Hematopoietic multipotent progenitor cell treated with erythropoietin and hydrocortisone succinate and interleukin-3 and kit ligand, for 6 days (in vitro differentiated cells): ENCODE measurements at regions not wholly inside any gene's neighbourhood (a gene's known extent, or its start where the extent isn't known, plus 50 kb on each side); places are given as distances from the start of the nearest gene placed in this dataset.
"Not testable (repeated sequence)": the region's sequence is repeated elsewhere in the genome, so short reads cannot be mapped to it uniquely, and the experiment has no call there.

Source experiments
- DNase-seq: peaks from one replicate; pipeline ENCODE4 v3.0.0-alpha.2; 2015

GRCh38 chr13:48583859-48584311 is 51.0 kb upstream of the RCBTB2 start:
- no peak for DNase-seq

DNA sequence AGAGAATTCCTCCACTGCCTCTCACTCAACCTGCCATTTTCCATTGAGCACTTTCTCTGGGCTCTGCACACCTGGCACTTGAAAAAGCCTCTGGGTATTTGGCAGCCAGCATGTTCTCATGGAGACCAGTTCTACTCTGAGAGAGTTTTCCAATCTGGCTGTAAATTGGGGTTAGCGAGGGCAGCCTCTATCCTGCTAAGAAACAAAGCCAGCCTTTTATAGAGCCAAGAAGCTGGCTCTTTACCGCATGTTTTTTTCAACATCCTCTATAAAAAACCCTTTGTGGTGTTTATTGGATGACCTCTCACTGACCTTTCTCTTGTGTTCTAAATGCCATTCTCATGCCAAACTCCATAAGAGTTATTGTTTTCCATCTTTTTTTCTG is 52.6 kb upstream of the RCBTB2 start:
- no peak for DNase-seq

- peak; percentile 79 for DNase-seq
These were observed 53.8 kb upstream of the RCBTB2 start for GRCh38 chr13:48586591-48587103.

DNA sequence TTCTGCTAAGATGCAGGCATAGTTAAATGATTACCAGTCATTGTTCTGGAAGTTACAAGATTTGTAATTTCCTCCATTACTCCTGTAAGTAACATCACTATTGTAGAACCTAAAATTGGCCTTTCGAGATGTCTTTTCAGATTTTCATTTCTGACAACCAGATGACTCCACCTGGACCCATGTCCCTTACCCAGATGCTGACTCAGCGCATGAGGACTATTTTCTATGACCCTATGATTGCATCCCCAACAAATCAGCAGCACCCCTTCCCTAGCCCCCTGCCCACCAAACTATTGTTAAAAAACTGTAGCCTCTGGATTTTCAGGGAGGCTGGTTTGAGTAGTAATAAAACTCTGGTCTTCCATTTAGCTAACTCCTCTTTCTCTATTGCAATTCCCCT is 55.2 kb upstream of the RCBTB2 start:
- no peak for DNase-seq

DNA sequence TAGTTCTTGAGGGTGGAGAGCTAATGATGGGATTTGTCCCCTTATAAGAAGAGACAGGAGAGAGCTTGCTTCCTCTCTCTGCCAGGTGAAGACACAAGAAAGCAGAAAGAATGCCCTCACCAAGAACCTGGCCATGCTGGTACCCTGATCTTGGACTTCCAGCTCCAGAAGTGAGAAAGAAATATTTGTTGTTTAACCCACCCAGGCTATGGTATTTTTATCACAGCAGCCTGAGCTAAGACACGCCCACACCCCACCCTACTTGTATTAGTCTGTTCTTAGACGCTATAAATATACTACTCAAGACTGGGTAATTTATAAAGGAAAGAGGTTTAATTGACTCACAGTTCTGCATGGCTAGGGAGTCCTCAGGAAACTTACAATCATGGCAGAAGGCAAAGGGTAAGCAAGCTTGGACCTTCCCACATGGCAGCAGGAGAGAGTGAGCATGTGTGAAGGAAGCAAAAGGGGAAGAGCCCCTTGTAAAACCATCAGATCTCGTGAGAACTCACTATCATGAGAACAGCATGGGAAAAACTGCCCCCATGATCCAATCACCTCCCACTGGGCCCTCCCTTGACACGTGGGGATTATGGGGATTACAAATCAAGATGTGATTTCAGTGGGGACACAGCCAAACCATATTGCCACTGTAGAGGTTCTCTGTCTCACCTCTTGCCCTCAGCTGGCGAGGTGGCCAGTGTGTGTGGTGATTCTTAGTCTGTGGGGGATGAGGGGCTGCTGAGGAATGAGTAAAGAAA is 57.4 kb upstream of the RCBTB2 start:
- peak; percentile 41 for DNase-seq

- DNase-seq = not testable (repeated sequence)
These were observed 58.4 kb upstream of the RCBTB2 start for GRCh38 chr13:48591124-48591872.

DNA sequence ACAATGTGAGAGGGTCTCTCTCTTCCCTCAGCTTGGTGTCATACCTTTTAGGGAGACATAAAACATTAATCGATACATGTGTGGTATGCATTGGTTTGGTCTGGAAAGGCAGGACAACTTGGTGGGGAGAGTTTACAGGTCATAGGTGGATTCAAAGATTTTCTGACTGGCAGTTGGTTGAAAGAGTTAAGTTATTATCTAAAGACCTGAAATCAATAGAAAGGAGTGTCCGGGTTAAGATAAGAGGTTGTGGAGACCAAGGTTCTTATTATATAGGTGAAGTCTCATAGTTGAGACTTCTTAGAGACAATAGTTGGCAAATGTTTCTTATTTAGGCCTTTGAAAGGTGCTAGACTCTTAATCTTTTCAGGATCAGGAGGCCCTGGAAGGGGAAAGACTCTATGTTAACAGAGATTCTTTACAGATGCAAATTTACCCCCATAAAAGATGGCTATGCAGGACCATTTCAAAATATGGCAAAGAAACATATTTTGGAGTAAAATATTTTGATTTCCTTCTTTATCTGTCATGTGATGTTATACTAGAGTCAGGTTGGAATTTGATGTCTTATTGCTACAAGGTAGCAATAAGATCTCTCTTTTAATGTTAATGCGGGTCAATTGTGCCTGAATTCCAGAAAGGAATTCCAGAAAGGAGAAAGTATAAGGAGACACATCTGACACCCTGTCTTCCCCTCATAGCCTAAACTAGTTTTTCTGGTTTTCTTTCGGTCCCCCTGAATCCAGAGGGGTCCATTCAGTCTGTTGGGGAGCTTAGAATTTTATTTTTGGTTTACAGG is 59.2 kb upstream of the RCBTB2 start:
- no peak for DNase-seq

DNA sequence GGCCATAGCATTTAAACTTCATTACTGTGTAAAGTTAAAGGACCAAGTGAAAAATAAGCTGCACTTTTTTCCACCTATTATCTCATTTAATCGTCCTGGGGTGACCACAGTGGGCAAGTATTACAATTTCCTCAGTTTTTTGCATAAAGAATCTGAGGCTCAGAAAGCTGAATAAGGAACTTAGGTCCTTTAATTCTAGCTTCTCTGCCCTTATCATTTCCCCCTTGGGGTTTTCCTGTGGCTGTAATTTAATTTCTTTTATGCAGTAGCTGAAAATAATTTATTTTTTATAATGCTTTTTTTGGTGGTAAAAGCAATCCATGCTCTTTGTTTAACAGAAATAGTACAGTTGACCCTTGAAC is 59.8 kb upstream of the RCBTB2 start:
- peak; percentile 27 for DNase-seq

DNA sequence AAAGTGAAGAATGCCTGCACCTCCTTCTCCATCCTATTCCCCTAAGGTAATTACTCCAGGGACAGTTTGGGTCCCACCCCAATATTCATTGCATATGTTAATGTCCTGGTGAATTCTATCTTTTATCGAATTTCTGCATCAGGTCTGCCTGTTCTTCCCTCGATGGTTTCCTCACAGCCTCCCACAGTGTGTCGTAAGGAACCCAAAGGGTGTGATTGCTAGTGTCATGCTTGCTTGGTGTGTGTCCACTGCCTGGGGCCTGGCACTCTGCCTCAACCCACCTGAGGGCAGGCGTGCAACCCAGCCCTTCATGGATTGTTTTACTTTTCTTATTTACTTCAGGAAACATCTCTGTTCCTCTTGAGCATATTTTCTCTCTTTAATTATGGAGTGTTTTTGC is 60.2 kb upstream of the CYSLTR2 start:
- DNase-seq = peak; percentile 22

- DNase-seq = no peak
These were observed 59.5 kb upstream of the CYSLTR2 start for GRCh38 chr13:48594096-48594815.

DNA sequence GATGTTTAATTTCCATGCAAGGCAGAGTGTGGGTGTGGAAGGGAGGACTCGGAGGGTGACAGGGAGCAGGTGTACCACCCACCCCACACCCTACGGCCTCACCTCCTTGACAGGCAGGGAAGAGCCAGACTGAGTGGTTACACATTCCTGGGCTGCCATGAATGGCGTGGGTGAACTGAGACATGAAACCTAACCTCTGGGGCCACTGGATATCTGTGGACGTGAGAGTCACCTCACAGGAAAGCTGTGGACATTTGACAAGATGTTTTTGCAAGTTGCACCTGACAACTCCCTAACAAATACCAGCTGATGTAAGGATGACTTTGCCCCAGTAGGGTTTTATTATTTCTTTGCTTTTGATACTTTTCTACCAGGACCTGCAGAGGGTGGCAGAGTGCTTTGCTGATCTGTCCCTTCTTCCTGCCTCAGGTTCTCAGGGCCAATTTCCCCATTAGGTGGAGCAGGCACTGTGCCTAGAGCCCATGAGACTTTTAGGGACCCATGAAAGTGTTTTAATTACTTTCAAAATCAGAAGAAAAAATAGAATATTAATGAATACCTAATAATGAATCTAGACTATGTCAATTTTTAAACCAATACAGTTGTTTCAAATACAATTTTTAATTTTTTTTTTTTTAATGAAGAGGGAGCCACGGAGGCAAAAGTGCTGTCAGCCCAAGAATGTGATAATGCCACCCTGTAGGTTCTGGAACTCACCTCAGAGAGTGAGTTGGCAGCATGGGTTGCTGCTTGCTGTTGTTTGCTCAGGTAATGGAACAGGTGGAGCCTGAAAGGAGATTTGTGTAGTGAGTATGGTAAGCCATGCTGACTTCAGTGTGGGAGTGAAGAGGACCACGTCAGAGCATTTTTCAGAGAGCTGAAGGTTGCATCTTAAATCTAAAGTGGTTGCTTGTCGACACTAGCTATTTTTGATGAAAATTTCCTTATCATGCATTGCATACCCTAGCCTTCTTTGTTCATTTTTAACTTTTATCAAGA is 58.0 kb upstream of the CYSLTR2 start:
- peak; percentile 91 for DNase-seq

- DNase-seq = no peak
These were observed 53.1 kb upstream of the CYSLTR2 start for GRCh38 chr13:48600374-48601364.

GRCh38 chr13:48602296-48603016 is 51.3 kb upstream of the CYSLTR2 start:
- DNase-seq = no peak

- no peak for DNase-seq
These were observed 50.4 kb upstream of the CYSLTR2 start for GRCh38 chr13:48603375-48603774.
